Naive thymus-derived CD4-positive, alpha-beta T cell (primary cell): ENCODE measurements at regions not wholly inside any gene's neighbourhood (a gene's known extent, or its start where the extent isn't known, plus 50 kb on each side); places are given as distances from the start of the nearest gene placed in this dataset.

Source experiments
- ATAC-seq: fragments of 150-1000 bp; cut with Tn5 transposase; 2 replicates; pipeline ENCODE4 v1.10.0; 2021; ENCODE audit warnings: mild to moderate bottlenecking, moderate library complexity
- CTCF ChIA-PET: fragments of 350-600 bp; sonication (Branson Sonifier 250); formaldehyde crosslinking; loops from one replicate; lab custom pipeline; 2021; ENCODE audit warnings: antibody characterized with exemption; lab: Charles Lee
- POLR2A ChIA-PET: fragments of 350-600 bp; sonication (Branson Sonifier 250); formaldehyde crosslinking; loops from one replicate; lab custom pipeline; 2021; ENCODE audit warnings: antibody characterized with exemption, inconsistent platforms; lab: Charles Lee
- DNase-seq, 9 donors: peaks; one replicate each; pipeline versions ENCODE4 v3.0.0 to v3.0.0-alpha.2; 2020 to 2022; ENCODE audit warnings: mixed read lengths in 1 of 9
- H3K27ac ChIP-seq: one replicate; pipeline ENCODE4 v1.7.0; 2013; ENCODE audit warnings: mild to moderate bottlenecking, low read depth, low read length, moderate library complexity
- H3K27me3 ChIP-seq, 2 donors: one replicate each; pipeline ENCODE4 v1.7.0; 2013; ENCODE audit warnings: low read length in 2 of 2, mild to moderate bottlenecking in 2 of 2, moderate library complexity in 2 of 2; ENCODE audit not compliant: control insufficient read depth in 2 of 2, insufficient read depth in 2 of 2
- H3K36me3 ChIP-seq, 3 experiments: 1 replicate in 2 of 3; 2 replicates in 1 of 3; pipeline ENCODE4 v1.7.0; 2013; ENCODE audit warnings: low read length in 3 of 3, mild to moderate bottlenecking in 3 of 3, moderate library complexity in 1 of 3; ENCODE audit not compliant: insufficient read depth in 3 of 3, control insufficient read depth in 2 of 3
- H3K4me1 ChIP-seq, 2 donors: one replicate each; pipeline ENCODE4 v1.7.0; 2013; ENCODE audit warnings: low read length in 2 of 2, mild to moderate bottlenecking in 2 of 2, moderate library complexity in 1 of 2; ENCODE audit not compliant: control insufficient read depth in 2 of 2, insufficient read depth in 2 of 2
- H3K4me3 ChIP-seq: 2 replicates; pipeline ENCODE4 v1.7.0; 2013; ENCODE audit warnings: mild to moderate bottlenecking, low read length
- H3K9me3 ChIP-seq, 3 experiments: 1 replicate in 2 of 3; 2 replicates in 1 of 3; pipeline ENCODE4 v1.7.0; 2013; ENCODE audit warnings: low read length in 3 of 3; ENCODE audit not compliant: control insufficient read depth in 2 of 3
- H3K27ac Mint-ChIP-seq, 9 donors: one replicate each; pipeline ENCODE4 v1.8.0; 2020 to 2022; ENCODE audit warnings: mixed read lengths in 9 of 9, mild to moderate bottlenecking in 8 of 9, moderate library complexity in 5 of 9, inconsistent platforms in 2 of 9
- H3K27me3 Mint-ChIP-seq, 5 donors: one replicate each; pipeline ENCODE4 v1.8.0; 2021 to 2022; ENCODE audit warnings: mixed read lengths in 5 of 5, mild to moderate bottlenecking in 1 of 5
- H3K36me3 Mint-ChIP-seq, 5 donors: one replicate each; pipeline ENCODE4 v1.8.0; 2020 to 2022; ENCODE audit warnings: mixed read lengths in 5 of 5, mild to moderate bottlenecking in 3 of 5, inconsistent platforms in 1 of 5
- H3K4me1 Mint-ChIP-seq, 7 donors: one replicate each; pipeline ENCODE4 v1.8.0; 2020 to 2022; ENCODE audit warnings: mixed read lengths in 7 of 7, mild to moderate bottlenecking in 3 of 7, inconsistent platforms in 1 of 7
- H3K4me3 Mint-ChIP-seq, 10 donors: one replicate each; pipeline ENCODE4 v1.8.0; 2020 to 2022; ENCODE audit warnings: mild to moderate bottlenecking in 10 of 10, mixed read lengths in 10 of 10, moderate library complexity in 6 of 10, inconsistent platforms in 2 of 10
- H3K9me3 Mint-ChIP-seq, 11 donors: one replicate each; pipeline ENCODE4 v1.8.0; 2020 to 2022; ENCODE audit warnings: mixed read lengths in 11 of 11, mild to moderate bottlenecking in 4 of 11, inconsistent platforms in 1 of 11, moderate library complexity in 1 of 11
- intact Hi-C, 2 donors: fragments of 100-400 bp; cut with micrococcal nuclease; formaldehyde crosslinking; loops; one replicate each; pipeline ENCODE4 v1.15.1; 2023

DNA sequence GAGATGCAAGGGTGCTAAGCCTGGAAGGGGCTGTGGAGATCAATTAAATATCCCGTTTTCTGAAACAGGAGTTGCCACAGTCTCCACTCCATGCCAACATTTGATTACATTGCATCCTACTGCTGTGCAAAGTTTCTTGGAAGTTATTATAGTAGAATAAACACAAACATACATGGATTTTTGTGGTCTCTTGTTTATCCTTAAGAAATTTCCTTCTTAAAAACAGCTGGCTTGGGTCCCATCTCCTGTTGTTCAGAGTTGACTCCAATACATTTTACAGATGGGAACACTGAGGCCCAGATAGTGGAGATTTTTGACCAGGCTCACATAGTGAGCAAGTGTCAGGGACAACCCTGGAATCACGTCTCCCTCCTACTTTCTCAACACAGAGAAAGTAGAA, 124.0 kb upstream of the ADAMTS18 start:
- H3K36me3 ChIP-seq = no peaks in the 10 kb centered on the region
- Mint-ChIP-seq H3K27ac (no peak overlapping the region), H3K36me3 (no peaks in the 10 kb centered on the region), H3K4me3 (no peak overlapping the region), H3K27me3 (peaks cover 2 to 35% (median 20%) of the 10 kb centered on the region in 5 donors), H3K9me3 (peaks cover 0 to 2% (median 0%) of the 10 kb centered on the region in 11 donors), H3K4me1 (no peaks in the 10 kb centered on the region)
- no peak overlapping the region for H3K4me3 ChIP-seq
- no peaks in the 10 kb centered on the region for H3K27me3 ChIP-seq
- no peak overlapping the region for H3K27ac ChIP-seq
- ChIA-PET POLR2A (no interaction called here), CTCF (no interaction called here)
- H3K9me3 ChIP-seq = no peaks in the 10 kb centered on the region
- DNase-seq (no peak), ATAC-seq (no peak)
- intact Hi-C loops = no loop called here
- no peaks in the 10 kb centered on the region for H3K4me1 ChIP-seq

DNA sequence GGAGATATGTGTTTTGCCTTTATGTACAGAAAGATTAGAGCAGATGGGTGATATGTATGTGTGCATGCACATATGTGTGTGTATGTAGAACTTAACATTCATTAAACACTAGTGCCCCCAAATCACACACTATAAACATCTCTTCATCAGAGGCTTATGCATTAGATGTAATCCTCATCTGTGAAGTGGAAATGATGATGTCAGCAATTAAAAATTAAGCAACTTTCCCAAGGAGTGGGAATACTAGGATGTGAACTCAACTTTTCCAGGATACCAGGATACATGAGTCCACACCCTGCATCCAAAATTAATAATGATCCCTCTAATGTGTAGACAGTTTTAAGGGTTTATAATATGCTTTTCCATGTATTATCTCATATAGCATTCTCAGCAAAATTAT, 127.7 kb upstream of the ADAMTS18 start:
- Histone ChIP-seq H3K27me3 (no peaks in the 10 kb centered on the region), H3K27ac (no peak overlapping the region), H3K4me1 (no peaks in the 10 kb centered on the region), H3K4me3 (no peak overlapping the region), H3K9me3 (no peaks in the 10 kb centered on the region), H3K36me3 (no peaks in the 10 kb centered on the region)
- ChIA-PET CTCF (no interaction called here), POLR2A (no interaction called here)
- no peak overlapping the region for H3K4me3 Mint-ChIP-seq
- peaks cover 0 to 1% (median 0%) of the 10 kb centered on the region in 11 donors for H3K9me3 Mint-ChIP-seq
- H3K27me3 Mint-ChIP-seq = peaks cover 0 to 37% (median 26%) of the 10 kb centered on the region in 5 donors
- H3K27ac Mint-ChIP-seq = no peak overlapping the region
- H3K36me3 Mint-ChIP-seq = no peaks in the 10 kb centered on the region
- intact Hi-C loops = no loop called here
- DNase-seq (no peak), ATAC-seq (no peak)
- H3K4me1 Mint-ChIP-seq = no peaks in the 10 kb centered on the region

DNA sequence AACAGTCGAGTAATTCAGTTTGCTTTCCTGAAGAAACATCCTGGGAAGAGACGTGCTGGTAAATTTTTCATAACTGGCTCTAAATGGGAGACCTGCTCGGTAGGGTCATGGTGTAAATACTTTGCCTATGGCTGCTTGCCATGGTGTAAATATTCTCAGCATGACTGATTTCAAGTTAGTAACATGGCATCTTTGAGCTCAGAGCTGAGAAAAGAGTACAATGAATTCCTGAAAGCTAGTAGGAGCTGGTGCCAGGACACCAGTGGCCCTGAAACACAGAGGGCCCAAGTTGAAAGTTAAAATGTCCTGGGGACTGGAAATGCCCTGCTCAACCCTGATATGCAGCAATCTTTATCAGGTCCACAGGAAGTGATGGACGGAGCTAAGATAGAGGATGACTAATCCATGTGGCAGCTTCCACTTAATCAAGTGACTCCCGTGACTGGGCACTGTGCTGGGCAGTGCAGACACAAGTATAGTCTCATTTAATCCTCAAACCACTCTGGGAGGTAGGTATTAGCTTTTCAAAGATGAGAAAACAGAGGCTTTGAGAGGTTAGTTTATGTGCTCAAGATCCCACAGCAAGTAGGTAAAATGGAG, 130.1 kb upstream of the ADAMTS18 start:
- Histone ChIP-seq H3K27me3 (no peaks in the 10 kb centered on the region), H3K36me3 (no peaks in the 10 kb centered on the region), H3K4me1 (no peaks in the 10 kb centered on the region), H3K27ac (no peak overlapping the region), H3K4me3 (no peak overlapping the region), H3K9me3 (no peaks in the 10 kb centered on the region)
- ChIA-PET POLR2A (no interaction called here), CTCF (no interaction called here)
- Mint-ChIP-seq H3K9me3 (no peaks in the 10 kb centered on the region), H3K36me3 (no peaks in the 10 kb centered on the region), H3K27me3 (peaks cover 0 to 56% (median 33%) of the 10 kb centered on the region in 5 donors), H3K4me3 (no peak overlapping the region), H3K27ac (no peak overlapping the region), H3K4me1 (no peaks in the 10 kb centered on the region)
- no peak for DNase-seq
- intact Hi-C loops = no loop called here
- ATAC-seq = no peak

DNA sequence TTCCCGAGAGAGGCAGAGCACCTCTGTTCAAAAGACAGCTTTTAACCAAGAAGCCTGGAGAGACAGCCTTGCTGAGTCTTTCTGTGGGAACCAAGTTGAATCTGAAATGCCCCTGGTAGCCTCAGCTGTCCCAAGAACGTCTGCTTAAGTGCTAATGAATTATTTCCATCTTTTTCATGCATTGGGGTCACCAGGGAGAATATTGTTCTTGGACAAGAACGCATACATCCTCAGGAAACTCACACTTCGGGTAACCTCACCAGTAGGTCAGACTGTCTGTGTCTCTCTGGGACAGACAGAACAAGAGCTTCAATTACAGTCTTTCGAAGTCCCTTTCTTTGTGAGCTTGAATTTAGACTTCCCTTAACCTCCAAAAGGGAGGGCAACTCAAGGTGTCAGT, 134.6 kb upstream of the ADAMTS18 start:
- intact Hi-C loops = no loop called here
- ATAC-seq = no peak
- H3K9me3 Mint-ChIP-seq = no peaks in the 10 kb centered on the region
- no peaks in the 10 kb centered on the region for H3K9me3 ChIP-seq
- DNase-seq = no peak
- H3K27me3 Mint-ChIP-seq = peaks cover 4 to 41% (median 30%) of the 10 kb centered on the region in 5 donors
- ChIA-PET CTCF (no interaction called here), POLR2A (no interaction called here)
- H3K4me1 Mint-ChIP-seq = no peaks in the 10 kb centered on the region
- H3K36me3 ChIP-seq = no peaks in the 10 kb centered on the region
- no peak overlapping the region for H3K27ac ChIP-seq
- H3K36me3 Mint-ChIP-seq = no peaks in the 10 kb centered on the region
- no peaks in the 10 kb centered on the region for H3K4me1 ChIP-seq
- H3K4me3 Mint-ChIP-seq = no peak overlapping the region
- H3K4me3 ChIP-seq = no peak overlapping the region
- H3K27ac Mint-ChIP-seq = no peak overlapping the region
- H3K27me3 ChIP-seq = peaks cover 0 to 3% of the 10 kb centered on the region in 2 donors

DNA sequence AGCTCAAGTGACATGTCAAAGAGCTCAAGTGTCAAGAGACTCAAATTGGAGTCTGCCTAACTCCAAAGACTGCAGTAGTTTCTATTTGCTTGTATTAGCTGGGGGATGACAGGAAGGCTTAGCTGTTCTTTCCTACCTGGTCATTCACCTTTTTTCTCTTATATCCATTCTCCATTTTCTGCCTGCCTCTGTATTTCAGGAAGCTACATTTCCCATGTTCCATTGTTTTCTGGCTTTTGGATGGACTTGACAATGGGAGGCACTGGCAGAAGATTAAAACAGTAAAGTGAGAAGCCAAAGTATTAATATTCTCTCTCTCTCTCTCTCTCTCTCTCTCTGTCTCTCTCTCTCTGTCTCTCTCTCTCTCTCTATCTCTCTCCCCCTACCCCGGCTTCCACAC, 135.7 kb upstream of the ADAMTS18 start:
- POLR2A ChIA-PET = no interaction called here

DNA sequence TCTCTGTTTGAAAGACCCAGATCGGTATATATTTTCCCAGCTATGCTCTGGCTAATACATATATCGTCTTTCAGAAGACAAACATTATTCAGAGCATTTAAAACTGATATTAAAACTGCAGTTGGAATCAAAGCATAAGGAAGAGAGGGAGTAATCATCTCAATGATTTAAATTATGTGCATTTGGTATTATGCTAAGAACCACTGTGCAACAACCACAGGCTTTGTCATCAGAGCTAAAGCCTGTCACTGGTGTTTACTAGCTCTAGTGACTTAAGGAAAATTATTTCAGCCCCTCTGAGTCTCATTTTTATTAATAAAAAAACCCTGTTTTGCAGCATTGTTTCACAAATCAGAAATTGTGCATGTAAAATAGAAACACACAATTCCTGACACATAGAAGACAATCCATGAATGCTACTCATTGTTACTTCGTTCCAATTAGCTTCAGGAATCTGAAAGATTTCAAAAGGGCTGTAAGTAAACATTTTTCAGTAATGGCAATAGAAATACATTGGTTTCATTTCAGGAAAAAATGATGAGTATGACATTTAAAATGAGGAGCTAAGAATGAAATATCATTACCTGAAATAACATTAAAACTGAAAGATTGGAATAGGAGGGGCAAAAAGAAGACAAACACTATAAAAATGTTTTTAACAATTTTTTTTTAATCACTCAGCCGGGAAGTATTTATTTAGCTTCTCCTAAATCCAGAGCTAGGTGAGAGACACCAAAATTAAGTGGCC, 136.5 kb upstream of the ADAMTS18 start:
- intact Hi-C loops = no loop called here
- H3K27ac ChIP-seq = no peak overlapping the region
- no peaks in the 10 kb centered on the region for H3K9me3 ChIP-seq
- H3K9me3 Mint-ChIP-seq = no peaks in the 10 kb centered on the region
- peaks cover 12 to 38% (median 31%) of the 10 kb centered on the region in 5 donors for H3K27me3 Mint-ChIP-seq
- H3K4me3 ChIP-seq = no peak overlapping the region
- H3K27ac Mint-ChIP-seq = no peak overlapping the region
- ChIA-PET POLR2A (no interaction called here), CTCF (interaction anchor here (2.1 kb wide), 1 partner anchor 13 kb away, joined by 6 read pairs; no protein-coding TSS in a partner anchor)
- no peaks in the 10 kb centered on the region for H3K4me1 Mint-ChIP-seq
- DNase-seq (no peak), ATAC-seq (no peak)
- H3K36me3 ChIP-seq = no peaks in the 10 kb centered on the region
- H3K4me1 ChIP-seq = no peaks in the 10 kb centered on the region
- H3K4me3 Mint-ChIP-seq = no peak overlapping the region
- no peaks in the 10 kb centered on the region for H3K36me3 Mint-ChIP-seq
- H3K27me3 ChIP-seq = peaks cover 0 to 3% of the 10 kb centered on the region in 2 donors

More for the DNA sequence above, 135.7 kb upstream of the ADAMTS18 start:
- Histone ChIP-seq H3K4me3 (no peak overlapping the region), H3K27me3 (peaks cover 0 to 3% of the 10 kb centered on the region in 2 donors), H3K36me3 (no peaks in the 10 kb centered on the region), H3K9me3 (no peaks in the 10 kb centered on the region), H3K4me1 (no peaks in the 10 kb centered on the region), H3K27ac (no peak overlapping the region)
- peaks cover 10 to 39% (median 31%) of the 10 kb centered on the region in 5 donors for H3K27me3 Mint-ChIP-seq
- no peak overlapping the region for H3K27ac Mint-ChIP-seq
- H3K4me3 Mint-ChIP-seq = no peak overlapping the region
- H3K36me3 Mint-ChIP-seq = no peaks in the 10 kb centered on the region
- ATAC-seq (no peak), DNase-seq (no peak)
- CTCF ChIA-PET = interaction anchor here (2.1 kb wide), 1 partner anchor 14 kb away, joined by 6 read pairs; no protein-coding TSS in a partner anchor
- intact Hi-C loops = no loop called here
- no peaks in the 10 kb centered on the region for H3K9me3 Mint-ChIP-seq
- no peaks in the 10 kb centered on the region for H3K4me1 Mint-ChIP-seq
